AG09309 (cell line): ENCODE measurements at regions not wholly inside any gene's neighbourhood (a gene's known extent, or its start where the extent isn't known, plus 50 kb on each side); places are given as distances from the start of the nearest gene placed in this dataset.

ENCODE experiments used
- DNase-seq: peaks from one replicate; pipeline ENCODE4 v3.0.0-alpha.2; 2010; ENCODE audit warnings: low read depth
- H3K4me3 ChIP-seq: 2 replicates; pipeline ENCODE4 v1.5.1; 2011; ENCODE audit warnings: mild to moderate bottlenecking, low read depth, low read length, moderate library complexity; ENCODE audit not compliant: control insufficient read depth
- TF ChIP-seq, protein P1 (sequence below): IDR thresholded peaks from 2 replicates; pipeline ENCODE4 v1.5.1; 2011; ENCODE audit warnings: mild to moderate bottlenecking, low read depth, low read length, inconsistent platforms; ENCODE audit not compliant: insufficient read depth, control insufficient read depth; ENCODE audit errors: missing control alignments

DNA sequence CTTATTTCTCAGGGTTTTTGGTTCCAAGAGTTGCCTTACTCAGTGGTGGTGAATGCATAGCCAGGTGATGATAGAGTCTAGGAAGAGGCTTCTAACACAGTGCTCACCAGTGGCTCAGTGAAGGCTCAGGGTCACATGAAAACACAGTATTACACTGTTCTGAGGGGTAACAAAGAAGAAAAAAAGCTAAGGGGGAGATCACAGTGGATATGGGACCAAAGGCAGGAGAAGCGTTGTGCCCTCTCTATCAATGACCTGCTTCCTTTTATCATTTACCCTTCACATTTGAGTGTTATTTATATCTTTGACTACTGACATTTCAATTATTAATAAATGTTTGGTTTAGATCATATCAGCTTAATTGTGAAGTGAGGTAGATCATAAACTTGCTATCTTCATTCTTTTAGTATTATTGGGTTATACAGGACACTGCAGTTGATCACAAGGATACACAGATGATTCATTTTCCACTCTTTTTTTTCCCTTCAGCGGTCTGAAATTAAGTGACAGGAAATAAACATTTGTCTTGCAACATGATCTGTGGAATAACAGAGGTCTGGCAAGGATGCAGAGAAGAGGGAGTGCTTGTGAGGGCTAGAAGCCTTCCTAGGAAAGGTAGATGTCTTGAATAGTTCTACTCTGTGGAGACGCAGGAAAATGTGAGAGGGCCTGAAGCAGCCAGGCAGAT is 171.7 kb downstream of the C3orf38 start:
- TF ChIP-seq, protein P1, sequence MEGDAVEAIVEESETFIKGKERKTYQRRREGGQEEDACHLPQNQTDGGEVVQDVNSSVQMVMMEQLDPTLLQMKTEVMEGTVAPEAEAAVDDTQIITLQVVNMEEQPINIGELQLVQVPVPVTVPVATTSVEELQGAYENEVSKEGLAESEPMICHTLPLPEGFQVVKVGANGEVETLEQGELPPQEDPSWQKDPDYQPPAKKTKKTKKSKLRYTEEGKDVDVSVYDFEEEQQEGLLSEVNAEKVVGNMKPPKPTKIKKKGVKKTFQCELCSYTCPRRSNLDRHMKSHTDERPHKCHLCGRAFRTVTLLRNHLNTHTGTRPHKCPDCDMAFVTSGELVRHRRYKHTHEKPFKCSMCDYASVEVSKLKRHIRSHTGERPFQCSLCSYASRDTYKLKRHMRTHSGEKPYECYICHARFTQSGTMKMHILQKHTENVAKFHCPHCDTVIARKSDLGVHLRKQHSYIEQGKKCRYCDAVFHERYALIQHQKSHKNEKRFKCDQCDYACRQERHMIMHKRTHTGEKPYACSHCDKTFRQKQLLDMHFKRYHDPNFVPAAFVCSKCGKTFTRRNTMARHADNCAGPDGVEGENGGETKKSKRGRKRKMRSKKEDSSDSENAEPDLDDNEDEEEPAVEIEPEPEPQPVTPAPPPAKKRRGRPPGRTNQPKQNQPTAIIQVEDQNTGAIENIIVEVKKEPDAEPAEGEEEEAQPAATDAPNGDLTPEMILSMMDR = no peak
- no peak overlapping the region for H3K4me3 ChIP-seq
- no peak for DNase-seq

DNA sequence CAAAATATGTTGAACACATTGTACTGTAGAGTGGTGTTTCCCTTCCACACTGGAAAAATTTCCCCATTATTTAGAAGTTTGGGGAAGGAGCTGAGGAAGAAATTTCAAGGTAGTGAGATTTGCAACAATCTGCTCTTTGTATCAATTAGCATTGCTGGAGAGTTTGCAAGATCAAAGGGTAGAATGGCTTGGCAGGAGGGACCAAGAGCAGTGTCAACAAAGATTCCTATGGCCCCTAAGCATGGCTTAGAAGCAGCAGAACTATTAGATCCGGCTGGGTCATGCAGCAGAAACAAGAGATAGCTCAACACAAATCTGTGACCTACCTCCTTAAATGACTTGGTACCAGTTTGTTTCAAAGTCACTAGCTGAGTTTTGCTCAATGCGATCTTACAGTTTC is 175.0 kb downstream of the C3orf38 start:
- no peak overlapping the region for H3K4me3 ChIP-seq
- no peak for DNase-seq

DNA sequence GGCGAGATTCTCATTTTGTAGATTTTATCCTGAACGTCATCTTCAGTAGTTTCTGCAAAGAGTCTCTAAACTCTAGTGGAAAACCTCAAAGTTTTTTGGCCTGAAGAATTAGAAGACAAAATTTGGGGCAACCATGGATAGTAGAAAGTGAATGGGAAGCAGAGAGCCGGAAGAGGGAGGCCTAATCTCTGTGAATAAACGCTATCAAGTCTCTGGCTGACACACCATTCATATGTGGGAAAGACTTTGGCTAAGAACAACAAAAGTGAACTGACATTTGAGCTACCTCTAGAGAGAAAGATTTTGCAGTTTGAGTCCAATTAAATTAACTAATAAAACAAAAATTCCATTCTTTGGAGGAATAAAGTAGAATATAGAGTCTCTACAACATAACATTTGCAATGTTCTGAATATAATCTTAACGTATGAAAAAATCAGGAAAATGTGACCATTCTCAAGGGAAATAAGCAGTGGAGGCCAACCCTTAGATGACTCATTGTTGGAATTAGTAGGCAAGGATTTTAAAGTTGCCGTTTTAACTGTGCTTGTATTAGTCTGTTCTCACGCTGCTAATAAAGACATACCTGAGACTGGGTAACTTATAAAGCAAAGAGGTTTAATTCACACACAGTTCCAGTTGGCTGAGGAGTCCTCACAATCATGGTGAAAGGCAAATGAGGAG is 184.6 kb downstream of the C3orf38 start:
- no peak overlapping the region for H3K4me3 ChIP-seq
- TF ChIP-seq, protein P1 = no peak
- no peak for DNase-seq

More for the DNA sequence above, 175.0 kb downstream of the C3orf38 start:
- TF ChIP-seq, protein P1 = no peak

DNA sequence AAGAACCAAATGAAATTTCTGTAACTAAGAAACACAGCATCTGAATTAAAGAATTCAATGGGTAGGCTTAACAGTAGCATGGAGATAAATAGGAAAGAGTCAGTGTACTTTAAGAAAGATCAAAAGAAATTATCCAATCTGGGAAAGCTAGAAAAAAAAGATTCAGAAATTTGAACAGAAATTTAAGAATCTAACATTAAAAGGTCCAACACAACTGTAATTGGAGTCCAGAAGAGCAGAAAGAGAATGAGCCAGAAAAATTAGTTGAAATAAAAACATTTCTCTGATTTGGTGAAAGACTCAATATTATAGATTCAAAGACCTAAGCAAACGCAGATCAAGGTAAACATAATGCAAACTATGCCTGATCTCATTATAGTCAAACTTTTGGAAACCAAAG is 187.1 kb downstream of the C3orf38 start:
- TF ChIP-seq, protein P1 = no peak
- no peak overlapping the region for H3K4me3 ChIP-seq
- DNase-seq = no peak

DNA sequence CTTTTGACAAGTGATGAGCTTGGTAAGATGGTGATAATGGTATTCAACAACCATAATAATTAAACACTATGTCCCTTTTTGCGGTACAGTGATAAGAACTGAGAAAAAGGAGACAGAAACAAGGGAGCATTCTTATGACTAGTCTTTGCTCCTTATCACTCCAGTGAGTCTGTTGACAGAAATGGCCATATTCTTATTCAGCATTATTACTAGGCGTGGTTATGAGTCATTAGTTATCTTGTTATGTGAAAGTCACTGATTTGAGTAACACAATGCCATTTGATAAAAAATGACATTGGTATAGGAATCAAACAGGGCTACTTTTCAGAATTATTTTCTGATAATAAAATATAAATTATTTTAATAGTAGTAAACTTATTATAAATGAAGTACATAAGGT is 193.5 kb downstream of the C3orf38 start:
- no peak overlapping the region for H3K4me3 ChIP-seq
- TF ChIP-seq, protein P1 = no peak
- no peak for DNase-seq

DNA sequence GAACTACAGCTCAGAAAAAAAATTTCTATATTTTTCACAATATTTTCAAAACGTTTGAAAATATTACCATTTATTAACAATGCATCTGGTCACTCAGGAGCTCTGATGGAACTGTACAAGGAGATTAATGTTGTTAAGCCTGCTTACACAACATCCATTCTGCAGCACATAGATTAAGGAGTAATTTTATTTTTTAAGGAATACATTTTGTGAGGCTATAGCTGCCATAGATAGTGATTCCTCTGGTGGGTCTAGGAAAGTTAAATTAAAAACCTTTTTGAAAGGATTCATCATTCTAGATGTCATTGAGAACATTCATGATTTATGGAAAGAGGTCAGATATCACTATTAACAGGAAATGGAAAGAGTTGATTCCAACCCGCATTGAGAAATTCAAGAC is 196.9 kb downstream of the C3orf38 start:
- TF ChIP-seq, protein P1 = no peak
- H3K4me3 ChIP-seq = no peak overlapping the region
- DNase-seq = no peak

DNA sequence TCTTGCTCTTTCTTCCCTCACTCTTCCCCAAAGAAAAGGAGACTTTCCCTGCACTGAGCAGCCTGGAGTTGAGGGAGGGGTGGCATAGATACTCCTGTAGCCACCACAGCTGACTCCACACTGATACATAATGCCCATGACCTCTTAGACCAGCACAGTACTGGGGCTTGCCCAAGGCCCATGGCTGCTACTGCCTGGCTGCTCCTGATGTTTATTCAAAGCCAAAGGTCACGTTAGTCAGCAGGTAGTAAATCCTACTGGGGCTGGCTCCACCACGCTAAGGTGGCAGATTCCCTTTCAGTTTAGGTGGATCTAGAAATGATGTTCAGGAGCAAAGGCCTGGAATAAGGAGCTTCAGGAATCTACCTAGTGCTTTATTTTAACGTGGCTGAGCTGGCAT is 212.7 kb downstream of the C3orf38 start:
- TF ChIP-seq, protein P1 = no peak
- no peak for DNase-seq
- no peak overlapping the region for H3K4me3 ChIP-seq
